HT-29 (cell line): ENCODE measurements at regions not wholly inside any gene's neighbourhood (a gene's known extent, or its start where the extent isn't known, plus 50 kb on each side); places are given as distances from the start of the nearest gene placed in this dataset.
"Not testable (repeated sequence)": the region's sequence is repeated elsewhere in the genome, so short reads cannot be mapped to it uniquely, and the experiment has no call there.

Experiments used
- DNase-seq: peaks from one replicate; pipeline ENCODE4 v3.0.0-alpha.2; 2015; ENCODE audit warnings: low spot score

DNA sequence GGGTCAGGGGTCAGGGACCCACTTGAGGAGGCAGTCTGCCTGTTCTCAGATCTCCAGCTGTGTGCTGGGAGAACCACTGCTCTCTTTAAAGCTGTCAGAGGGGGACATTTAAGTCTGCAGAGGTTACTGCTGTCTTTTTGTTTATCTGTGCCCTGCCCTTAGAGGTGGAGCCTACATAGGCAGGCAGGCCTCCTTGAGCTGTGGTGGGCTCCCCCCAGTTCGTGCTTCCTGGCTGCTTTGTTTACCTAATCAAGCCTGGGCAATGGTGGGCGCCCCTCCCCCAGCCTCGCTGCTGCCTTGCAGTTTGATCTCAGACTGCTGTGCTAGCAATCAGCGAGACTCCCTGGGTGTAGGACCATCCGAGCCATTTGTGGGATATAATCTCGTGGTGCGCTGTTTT lies 830.5 kb upstream of the ANO3 start:
- not testable (repeated sequence) for DNase-seq

DNA sequence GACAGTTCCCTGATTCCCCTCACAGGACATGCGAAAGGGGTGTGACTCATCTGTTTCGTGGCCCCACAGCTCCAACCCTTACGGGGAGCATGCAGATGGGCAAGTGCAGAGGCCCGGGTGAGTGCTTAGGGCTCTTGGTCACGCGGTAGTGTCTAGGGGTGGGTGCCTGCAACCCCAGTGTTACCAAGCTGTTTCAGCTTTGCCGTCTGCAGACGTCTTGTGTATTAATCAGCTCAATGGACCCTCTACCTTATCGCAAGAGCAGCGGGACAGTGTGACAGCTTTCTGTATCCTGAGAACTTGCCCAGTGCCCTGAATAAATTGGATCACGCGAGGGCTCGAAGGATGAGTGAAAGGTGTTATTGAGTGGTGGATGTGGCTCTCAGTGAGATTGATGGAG lies 816.4 kb upstream of the ANO3 start:
- DNase-seq: no peak

DNA sequence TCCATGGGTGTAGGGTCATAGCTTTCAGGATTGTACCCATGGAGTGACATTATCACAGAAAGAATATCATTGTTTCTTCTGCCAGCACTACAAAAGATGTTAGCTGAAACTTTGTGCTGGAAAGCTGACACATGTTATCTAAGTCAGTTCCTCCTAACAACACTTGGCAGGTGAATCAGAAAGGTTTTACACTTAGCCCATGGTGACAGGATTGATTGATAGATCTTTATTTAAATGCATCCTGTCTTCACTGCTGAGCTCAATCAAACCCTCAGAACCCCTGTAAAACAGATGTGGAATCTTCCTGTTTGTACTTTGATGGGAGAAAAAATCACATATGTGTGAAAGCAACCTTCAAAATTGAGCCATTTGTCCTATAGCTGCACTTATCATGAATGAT lies 811.5 kb upstream of the ANO3 start:
- no peak for DNase-seq

DNA sequence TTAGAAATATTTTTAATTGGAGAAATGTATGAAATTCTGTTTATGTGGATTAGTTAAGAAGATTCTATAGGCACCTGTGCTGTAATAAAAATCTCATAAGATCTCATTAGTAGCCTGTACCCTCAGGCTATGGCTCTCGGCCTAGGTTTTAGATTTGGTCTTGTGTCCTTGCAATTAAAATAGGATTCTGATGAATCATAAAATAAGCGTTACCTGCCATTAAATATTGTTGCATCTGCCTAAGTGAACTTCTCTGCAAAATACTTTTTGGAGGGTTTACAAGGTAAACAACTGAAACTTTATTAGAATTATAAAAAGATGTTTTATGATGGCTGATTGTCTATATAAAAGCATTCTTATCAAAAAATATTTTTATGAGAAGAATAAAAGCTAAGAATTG lies 804.1 kb upstream of the ANO3 start:
- no peak for DNase-seq

DNA sequence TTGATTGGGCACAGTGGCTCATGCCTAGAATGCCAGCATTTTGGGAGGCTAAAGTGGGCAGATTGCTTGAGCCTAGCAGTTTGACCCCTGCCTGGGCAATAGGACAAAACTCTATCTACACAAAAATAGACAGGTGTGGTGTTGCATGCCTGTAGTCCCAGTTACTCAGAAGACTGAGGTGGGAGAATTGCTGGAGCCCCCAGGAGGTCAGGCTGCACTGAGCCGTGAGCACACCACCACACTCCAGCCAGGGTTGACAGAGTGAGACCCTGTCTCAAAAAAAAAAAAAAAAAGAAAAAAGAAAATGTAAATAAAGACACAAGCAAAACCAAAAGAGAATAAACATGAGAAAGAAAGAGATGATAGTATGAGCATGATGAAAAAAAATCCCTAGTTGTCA lies 802.4 kb upstream of the ANO3 start:
- DNase-seq: no peak

DNA sequence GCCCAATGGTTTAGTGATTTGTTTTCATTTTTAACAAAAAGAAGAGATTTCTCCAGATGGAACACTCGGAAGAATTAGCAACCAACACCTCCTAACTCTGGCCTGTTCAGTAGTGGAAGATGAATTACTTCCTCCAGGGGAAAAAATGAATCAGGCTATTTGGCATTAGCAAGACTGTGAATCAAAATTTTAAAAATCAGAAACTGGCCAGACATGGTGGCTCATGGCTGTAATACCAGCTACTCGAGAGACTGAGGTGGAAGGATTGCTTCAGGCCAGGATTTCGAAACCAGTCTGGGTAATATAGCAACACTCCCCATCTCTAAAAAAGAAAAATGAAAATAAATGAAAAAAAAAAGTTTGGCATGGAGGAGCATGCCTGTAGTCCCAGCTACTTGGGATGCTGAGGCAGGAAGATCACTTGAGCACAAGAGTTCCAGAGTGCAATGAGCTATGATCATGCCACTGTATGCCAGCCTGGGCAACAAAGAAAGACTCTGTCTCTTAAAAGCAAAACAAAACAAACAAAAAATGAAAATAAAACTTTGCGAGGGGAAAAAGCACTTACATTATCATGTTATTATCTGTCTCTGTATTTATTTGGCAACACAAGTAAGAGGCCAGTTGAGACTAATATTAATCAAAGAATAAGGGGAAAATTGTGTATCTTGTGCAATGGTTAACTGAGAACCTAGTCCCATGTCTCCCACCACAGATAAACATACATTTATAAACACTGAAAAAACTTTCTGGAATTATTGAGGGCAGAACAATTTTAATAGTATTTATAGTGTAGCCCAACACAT lies 796.3 kb upstream of the ANO3 start:
- no peak for DNase-seq

DNA sequence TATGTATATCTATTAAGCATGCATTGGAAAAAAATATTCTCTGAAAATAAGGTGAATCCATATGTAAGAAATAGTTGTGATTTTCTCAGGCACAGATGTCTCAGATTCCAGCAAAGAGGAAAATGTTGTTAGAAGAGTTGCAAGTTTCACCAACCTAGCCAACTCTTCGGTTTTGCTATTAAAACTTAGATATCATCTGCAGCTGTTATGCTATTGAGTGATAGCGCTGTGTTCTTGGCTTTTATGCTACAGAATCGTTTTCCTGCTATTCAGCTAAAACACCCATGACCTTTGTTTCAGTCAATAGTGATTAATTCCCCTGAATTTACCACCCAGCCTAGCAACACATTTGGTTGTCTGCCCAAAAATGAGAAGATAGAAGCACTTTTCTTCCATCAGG lies 795.6 kb upstream of the ANO3 start:
- no peak for DNase-seq

DNA sequence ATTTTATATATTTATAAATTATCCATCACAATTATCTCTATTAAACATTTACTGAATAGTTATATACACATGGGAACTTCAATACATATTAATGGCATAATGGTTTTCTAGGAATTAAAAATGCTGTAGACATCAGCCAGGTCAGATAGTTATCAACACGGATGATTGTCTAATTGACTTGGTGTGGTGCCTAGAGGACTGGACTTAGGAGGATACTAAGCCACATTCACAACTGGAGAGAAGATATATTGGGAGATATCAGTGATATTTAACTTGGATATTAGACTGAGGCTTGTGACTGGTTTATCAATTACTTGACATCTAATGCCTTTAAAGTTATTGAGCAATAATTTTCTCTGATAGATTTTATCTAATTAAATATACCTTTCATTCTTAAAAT lies 794.5 kb upstream of the ANO3 start:
- no peak for DNase-seq

DNA sequence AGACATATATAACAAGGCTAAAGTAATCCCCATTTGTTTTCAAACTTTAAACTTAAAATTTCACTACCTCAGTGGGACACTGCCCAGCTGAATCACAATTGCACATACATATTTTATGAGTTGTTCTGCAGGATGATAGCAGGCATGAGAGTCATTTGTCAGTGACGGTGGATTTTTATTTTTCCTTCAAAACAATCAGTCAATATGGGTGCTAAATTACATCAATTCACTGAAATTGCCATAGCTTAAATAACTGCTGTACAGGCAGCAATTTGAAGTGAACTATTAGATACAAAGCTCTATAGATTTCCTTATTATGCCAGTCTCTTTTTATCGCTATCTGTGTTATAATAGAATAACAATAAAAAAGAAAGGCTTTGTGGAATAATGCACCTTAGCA lies 784.6 kb upstream of the ANO3 start:
- no peak for DNase-seq

DNA sequence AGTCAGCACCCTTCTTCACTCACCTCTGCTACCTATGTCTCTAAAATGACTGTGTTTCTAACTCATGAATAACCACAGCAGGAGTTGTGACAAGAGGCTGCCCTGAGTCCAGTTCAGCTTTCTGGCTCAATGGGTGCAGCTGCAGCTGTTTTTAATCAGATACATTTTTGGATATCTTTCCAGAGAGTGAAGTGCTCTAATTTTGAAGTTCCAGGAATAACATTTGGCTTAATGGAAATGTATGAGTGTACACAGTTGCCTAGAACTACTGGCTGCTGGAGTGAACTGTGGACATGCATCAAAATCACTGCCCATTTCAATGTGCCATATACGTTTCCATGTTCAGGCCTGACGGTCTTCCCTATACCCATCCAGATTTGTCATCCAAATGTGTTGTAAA lies 769.5 kb upstream of the ANO3 start:
- no peak for DNase-seq

DNA sequence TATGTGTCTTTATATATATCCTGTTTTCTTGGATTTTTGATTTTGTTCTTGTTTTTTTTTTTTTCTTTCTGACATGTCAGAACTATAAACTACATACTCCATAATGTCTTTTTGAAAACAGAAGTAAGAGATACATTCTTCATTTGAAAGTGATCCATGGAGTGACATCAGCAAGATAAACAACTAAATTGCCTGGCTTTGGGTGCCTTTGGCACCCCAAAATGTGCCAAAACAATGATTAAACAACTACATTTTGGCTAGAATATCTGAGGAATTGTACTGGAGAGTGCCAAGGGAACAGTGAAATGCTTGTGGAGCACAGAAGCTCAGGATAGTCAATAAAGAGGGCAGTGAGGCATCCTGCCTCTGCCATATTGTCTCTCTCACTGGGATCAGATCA lies 766.1 kb upstream of the ANO3 start:
- DNase-seq: no peak

DNA sequence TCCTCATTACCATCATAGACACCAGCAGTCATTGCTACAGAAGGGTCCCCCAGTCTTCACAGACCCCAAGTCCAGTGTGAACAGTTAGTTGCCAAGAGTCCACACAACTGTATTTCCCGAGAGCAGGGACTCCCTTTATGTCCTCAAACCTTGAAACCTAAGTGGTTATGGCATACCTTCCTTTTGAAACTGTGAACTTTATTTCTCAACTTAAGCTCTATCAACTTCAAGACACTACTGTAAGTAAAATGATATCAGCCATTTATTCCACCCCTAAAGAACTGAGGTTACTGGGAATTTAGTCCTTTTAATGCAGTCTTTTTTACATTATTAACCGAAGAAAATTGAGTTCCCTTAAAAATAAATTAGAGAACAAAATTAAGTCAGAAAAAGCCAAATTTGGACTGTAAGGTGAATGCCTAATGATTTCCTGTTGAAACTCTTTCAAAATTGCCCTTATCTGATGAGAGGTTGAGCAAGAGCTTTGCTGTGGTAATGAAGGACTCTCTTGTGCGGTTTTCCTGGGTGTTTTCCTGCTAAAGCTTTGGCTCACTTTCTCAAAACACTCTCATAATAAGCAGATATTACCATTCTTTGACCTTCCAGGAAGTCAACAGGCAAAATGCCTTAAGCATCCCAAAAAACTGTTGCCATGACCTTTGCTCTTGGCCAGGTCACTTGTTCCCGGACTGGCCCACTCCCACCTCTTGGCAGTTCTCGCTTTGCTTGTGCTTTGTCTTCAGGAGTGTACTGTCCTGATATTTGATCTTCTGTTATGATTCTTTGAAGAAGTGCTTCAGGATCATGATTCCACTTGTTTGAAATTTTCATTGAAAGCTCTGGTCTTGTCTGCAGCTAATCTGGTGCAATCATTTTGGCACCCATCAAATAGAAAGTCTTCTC lies 765.4 kb upstream of the ANO3 start:
- peak; percentile 24 for DNase-seq

DNA sequence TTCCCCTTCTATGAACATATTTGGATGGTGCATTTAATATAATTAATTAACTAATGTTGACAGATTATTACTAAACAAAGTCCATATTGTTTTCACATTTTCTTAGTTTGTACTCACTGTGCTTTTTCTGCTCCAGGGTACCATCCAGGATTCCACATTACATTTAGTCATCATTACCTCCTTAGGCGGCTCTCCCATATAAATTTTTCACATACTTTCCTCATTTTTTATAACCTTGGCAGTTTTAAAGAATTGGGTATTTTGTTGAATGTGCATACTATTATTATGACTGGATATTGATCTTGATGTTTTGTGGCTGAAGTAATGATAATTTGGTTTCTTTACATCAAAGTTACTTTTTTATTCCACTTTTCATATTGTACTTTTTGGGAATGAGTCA lies 755.6 kb upstream of the ANO3 start:
- DNase-seq: no peak

DNA sequence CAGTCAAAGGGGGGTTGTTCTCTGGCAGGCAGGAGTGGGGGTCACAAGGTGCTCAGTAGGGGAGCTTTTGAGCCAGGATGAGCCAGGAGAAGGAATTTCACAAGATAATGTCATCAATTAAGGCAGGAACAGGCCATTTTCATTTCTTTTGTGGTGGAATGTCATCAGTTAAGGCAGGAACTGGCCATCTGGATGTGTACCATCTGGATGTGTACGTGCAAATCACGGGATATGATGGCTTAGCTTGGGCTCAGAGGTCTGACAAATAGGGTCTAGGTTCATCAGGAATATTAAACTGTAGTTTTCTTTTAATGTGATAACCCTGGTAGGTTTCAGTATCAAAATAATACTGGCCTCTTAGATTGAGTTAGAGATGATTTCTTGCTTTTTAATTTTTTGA lies 752.4 kb upstream of the ANO3 start:
- DNase-seq: not testable (repeated sequence)

DNA sequence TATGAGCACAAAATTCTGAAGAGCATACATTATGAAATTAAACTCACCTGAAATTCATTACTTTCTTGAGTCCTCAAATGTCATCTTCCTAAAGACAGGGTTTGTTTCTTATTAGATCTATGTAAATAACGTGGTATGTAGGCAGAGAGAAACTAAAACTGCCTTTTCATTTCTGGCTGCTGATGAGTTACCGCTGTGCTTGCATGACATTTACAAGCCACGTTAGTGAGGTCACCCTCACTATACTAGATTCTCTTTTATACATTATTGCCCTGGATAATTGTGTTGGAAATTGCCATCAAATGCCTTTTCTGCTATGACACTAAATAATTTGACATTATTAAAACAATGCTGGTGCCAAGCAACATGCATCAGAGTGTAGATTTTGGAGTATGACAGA lies 748.3 kb upstream of the ANO3 start:
- DNase-seq: no peak

DNA sequence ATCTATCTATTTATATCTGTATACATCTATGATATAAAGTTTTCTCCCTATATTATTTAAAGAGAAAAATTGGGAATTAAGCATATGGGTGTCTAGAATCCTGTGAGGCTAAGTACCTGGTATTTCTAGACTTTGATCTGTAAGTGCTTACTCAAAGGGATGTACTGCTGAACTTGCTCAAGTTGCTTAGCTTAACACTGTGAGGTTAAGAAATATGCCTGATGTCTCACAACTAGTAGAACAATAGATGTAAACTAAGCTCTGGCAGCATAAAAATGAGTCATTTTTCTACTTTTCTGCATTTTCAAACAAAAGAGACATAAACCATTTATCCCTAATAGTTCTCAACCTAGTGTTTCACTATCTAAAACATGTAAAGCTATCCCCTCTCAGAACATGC lies 744.4 kb upstream of the ANO3 start:
- DNase-seq: no peak

DNA sequence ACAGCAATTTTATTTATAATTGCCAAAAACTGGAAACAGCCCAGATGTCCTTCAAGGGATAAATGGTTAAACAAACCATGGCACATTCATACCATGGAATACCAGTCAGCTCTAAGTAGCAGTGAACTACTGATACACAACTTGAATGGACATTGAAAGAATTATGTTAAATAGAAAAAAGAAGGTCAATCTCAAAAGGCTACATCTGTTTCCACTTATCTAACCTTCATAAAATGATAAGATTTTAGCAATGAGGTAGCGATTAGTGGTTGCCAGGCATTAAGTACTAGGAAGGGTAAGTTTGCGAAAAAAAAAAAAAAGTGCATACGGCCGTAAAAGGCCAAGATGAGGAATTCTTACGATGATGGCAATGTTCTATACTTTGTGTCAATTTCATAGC lies 738.7 kb upstream of the ANO3 start:
- no peak for DNase-seq

DNA sequence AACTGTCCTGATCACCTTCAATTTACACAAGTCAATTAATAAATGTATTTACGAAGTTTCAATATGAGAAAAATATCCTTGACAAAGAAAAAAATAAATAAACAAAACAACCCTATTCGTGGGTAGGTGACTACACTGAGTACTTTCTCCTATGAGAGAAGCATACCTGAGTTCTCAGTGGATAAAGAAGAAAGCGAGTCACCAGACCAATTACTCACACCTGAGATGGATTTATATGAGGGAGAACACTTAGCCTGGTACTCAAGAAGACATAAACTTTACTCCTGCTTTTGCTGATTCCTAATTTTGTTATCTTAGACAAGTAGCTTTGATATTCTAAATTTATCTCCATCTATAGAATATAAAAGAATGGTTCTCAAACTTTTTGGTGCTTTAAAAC lies 735.2 kb upstream of the ANO3 start:
- DNase-seq: no peak

DNA sequence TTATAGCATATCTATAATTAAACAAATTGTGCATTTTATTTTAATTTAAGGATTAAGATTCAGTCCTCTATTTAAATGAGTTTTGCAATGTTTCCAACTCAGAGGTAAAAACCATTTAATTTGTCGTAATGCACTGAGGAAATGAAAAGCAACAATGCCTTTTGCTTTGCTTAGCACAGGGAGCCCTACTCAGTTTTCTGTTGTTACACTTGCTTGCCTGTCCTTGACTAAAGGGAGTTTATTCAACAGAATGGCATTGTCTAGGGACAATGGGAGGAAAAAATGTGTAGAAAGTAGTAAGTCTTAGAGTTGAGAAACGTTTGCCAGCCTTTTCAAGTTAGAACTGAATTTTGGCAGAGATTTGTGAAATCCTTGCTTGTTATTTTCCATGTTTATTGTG lies 734.2 kb upstream of the ANO3 start:
- no peak for DNase-seq

DNA sequence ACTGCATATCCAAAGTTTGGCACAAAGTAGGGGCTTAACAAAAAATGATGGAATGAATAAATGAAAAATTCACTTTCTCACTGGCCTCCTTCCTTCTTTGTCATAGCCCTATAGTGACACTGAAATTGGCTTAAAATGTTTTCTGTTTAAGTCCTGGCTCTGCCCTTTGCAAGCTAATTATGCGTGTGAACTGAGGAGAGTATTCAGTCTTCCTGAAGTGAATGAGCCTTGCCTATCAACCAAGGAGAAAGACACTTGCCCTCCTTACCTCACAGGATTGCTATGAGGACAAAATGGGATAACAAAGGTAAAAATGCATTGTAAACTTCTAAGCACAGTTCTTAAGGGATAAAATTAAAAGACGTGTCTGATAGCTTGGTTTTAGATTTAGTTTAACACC lies 729.8 kb upstream of the ANO3 start:
- DNase-seq: no peak

DNA sequence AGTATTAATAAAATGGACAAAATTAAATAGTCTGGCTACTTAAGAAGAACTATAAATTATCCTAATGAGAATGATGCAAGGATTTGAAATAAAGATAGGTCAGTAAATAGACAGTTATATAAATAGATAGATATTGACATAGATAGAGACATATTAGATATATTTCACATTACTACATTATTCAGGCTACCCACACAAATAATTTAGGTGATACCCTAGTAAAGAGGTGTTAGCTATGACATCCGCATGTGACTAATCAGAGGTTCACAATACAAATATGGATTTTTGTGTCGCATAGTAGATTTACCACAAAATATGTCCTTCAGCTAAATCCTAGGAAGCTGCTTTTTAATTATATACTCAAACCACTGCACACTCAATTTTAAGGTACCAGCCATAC lies 729.0 kb upstream of the ANO3 start:
- no peak for DNase-seq

DNA sequence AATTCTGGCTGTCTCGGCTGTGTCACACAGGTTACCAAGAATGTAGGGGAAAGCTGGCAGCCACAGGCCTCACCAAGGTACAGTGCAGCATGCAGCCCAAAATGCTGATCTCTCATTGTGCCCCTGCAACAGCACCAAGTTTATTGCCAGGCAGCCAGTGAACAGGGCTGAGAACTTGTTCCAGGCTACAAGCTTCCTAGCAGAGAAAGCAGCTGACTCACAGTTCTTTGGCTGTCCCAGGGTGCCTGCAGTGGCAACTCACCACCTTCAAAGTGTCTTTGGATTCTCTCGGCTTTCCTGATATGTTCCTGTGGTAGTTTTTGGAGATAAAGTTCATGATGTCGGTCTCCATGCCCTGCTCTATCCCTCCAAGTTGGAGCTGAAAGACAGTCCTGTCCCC lies 719.1 kb upstream of the ANO3 start:
- no peak for DNase-seq

DNA sequence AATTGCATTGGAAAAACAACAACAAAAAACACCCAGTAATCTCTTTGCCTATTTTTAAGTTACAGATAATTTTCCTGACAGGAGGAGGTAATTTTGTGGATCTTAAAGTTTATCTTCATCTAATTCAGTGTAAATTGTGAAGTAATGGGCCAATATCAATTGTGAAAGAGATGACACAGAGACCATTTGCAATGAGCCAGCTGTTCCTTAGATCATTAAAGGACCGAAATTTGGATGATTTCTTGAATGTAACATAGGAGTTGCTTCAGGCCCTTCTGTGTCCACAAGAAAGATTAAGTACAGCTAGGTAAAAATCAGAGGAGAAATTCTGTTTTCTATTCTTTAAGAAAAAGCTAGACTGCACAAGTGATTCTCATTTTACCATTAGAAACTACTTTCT lies 718.5 kb upstream of the ANO3 start:
- DNase-seq: no peak
